Smooth muscle cell (in vitro differentiated cells): ENCODE measurements at regions not wholly inside any gene's neighbourhood (a gene's known extent, or its start where the extent isn't known, plus 50 kb on each side); places are given as distances from the start of the nearest gene placed in this dataset.

Source experiments
- DNase-seq: peaks from one replicate; lab custom pipeline; 2025; ENCODE audit not compliant: unreplicated experiment; lab: John Stamatoyannopoulos, UW
- H2AFZ ChIP-seq: fragments of 200-600 bp; sonication (generic); 2 replicates; pipeline ENCODE4 v1.6.0; 2016; ENCODE audit warnings: antibody characterized with exemption, low read depth, mild to moderate bottlenecking
- H3F3A ChIP-seq: fragments of 200-600 bp; sonication (generic); 2 replicates; pipeline ENCODE4 v1.6.0; 2017; ENCODE audit warnings: antibody characterized with exemption, low read depth
- H3K27ac ChIP-seq: fragments of 200-600 bp; sonication (generic); 2 replicates; pipeline ENCODE4 v1.5.1; 2016; ENCODE audit warnings: low read depth, mild to moderate bottlenecking
- H3K27me3 ChIP-seq: fragments of 200-600 bp; sonication (generic); 2 replicates; pipeline ENCODE4 v1.6.1; 2016; ENCODE audit warnings: low read depth, mild to moderate bottlenecking
- H3K36me3 ChIP-seq: fragments of 200-600 bp; sonication (generic); 2 replicates; pipeline ENCODE4 v1.5.1; 2016; ENCODE audit warnings: low read depth
- H3K4me1 ChIP-seq: fragments of 200-600 bp; sonication (generic); 2 replicates; pipeline ENCODE4 v1.5.1; 2016; ENCODE audit warnings: low read depth
- H3K4me2 ChIP-seq: fragments of 200-600 bp; sonication (generic); 2 replicates; pipeline ENCODE4 v1.6.0; 2016; ENCODE audit warnings: mild to moderate bottlenecking
- H3K4me3 ChIP-seq: fragments of 200-600 bp; sonication (generic); 2 replicates; pipeline ENCODE4 v1.5.1; 2016; ENCODE audit warnings: mild to moderate bottlenecking
- H3K79me2 ChIP-seq: fragments of 200-600 bp; sonication (generic); 2 replicates; pipeline ENCODE4 v1.6.0; 2016; ENCODE audit warnings: low read depth, mild to moderate bottlenecking
- H3K9ac ChIP-seq: fragments of 200-600 bp; sonication (generic); 2 replicates; pipeline ENCODE4 v1.6.0; 2016; ENCODE audit warnings: low read depth
- H3K9me3 ChIP-seq: fragments of 200-600 bp; sonication (generic); replicated peaks from 2 replicates; pipeline ENCODE4 v1.5.1; 2016; ENCODE audit warnings: low read depth
- H4K20me1 ChIP-seq: fragments of 200-600 bp; sonication (generic); 2 replicates; pipeline ENCODE4 v1.6.0; 2016; ENCODE audit warnings: low read depth
- CTCF ChIP-seq: fragments of 200-600 bp; sonication (generic); IDR thresholded peaks from 2 replicates; pipeline ENCODE4 v1.5.1; 2017; ENCODE audit warnings: borderline replicate concordance, mild to moderate bottlenecking, antibody characterized with exemption; ENCODE audit not compliant: insufficient read depth, poor library complexity, severe bottlenecking
- WGBS: methylation state at CpG from one replicate; pipeline ENCODE4 v1.1.7; 2016; ENCODE audit warnings: low lambda C conversion rate; 5-methylcytosine and 5-hydroxymethylcytosine counted together

GRCh38 chr11:119924017-119924416 is 195.0 kb upstream of the NECTIN1 start:
- no peak overlapping the region for H3K4me3 ChIP-seq
- no peak overlapping the region for H2AFZ ChIP-seq
- no peak for TF ChIP-seq CTCF
- H3K9me3 ChIP-seq: no peaks in the 10 kb centered on the region
- no peak overlapping the region for H3K9ac ChIP-seq
- H3K36me3 ChIP-seq: no peaks in the 10 kb centered on the region
- WGBS: 91% methylated on average over 5 of the region's 5 CpGs
- H4K20me1 ChIP-seq: no peaks in the 10 kb centered on the region
- H3K4me2 ChIP-seq: no peak overlapping the region
- H3F3A ChIP-seq: no peaks in the 10 kb centered on the region
- H3K4me1 ChIP-seq: no peaks in the 10 kb centered on the region
- DNase-seq: no peak
- H3K27ac ChIP-seq: no peak overlapping the region
- H3K79me2 ChIP-seq: no peaks in the 10 kb centered on the region
- H3K27me3 ChIP-seq: peaks cover 21% of the 10 kb centered on the region

DNA sequence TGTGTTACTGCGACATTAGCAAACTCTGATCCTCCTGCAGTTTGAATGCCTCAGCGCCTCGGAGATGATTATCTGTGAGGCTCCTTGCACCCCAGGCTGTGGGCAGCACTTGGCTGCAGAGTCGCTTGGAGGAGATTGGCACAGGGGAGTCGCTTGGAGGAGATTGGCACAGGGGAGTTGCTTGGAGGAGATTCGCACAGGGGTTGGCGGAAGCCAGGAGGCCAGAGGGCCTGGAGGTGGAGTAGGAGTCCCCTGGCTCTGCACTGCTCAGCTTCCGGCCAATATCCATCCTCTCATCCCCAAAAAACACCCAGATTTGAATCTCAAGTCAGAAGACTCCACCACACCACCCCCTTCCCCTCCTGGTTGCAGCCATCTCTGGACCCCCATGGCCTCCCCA is 192.6 kb upstream of the NECTIN1 start:
- Histone ChIP-seq H3K27me3 (peaks cover 25% of the 10 kb centered on the region), H3K4me1 (no peaks in the 10 kb centered on the region), H3K79me2 (no peaks in the 10 kb centered on the region), H3K4me2 (no peak overlapping the region), H3K9ac (no peak overlapping the region), H3K36me3 (no peaks in the 10 kb centered on the region), H3K9me3 (no peaks in the 10 kb centered on the region), H4K20me1 (no peaks in the 10 kb centered on the region), H2AFZ (no peak overlapping the region), H3F3A (no peaks in the 10 kb centered on the region), H3K4me3 (no peak overlapping the region), H3K27ac (no peak overlapping the region)
- no peak for DNase-seq
- no peak for TF ChIP-seq CTCF
- WGBS: 90% methylated on average over 8 of the region's 8 CpGs

DNA sequence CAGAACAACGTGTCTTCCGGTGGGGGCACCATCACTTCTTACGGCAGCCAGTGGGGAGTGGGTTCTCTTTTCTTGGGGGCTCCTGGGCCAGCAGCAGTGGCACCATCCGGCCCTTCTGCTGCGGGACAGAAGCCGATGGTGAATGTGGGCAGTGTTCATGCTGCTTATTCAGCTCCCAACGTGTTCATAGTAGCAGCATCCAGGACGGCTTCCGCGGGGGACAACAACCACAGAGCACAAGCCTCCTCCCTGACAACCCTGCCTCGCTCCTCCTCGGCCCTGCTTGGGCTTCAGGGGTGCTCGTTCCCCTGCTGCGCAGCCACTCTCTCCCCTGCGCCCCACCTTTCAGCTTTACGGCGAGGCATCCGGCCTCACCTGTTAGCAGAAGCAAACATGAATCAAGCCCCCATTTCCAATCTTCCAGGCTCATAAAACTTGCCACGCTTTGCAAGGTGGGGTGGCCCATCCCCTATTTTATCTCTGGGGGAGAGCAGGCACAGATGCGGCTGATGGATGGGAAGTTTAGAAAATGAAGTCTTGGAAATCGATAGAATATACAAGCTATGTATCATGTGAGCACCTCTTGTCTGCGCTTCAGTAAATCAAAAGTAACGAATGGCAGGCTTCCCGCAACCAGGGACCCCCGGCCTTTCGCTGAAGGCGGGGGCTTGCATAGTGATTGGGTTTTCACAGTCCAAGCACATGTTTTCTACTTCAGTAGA is 191.8 kb upstream of the NECTIN1 start:
- Histone ChIP-seq H4K20me1 (no peaks in the 10 kb centered on the region), H3K9ac (no peak overlapping the region), H3K27me3 (peaks cover 25% of the 10 kb centered on the region), H3K36me3 (no peaks in the 10 kb centered on the region), H3K79me2 (no peaks in the 10 kb centered on the region), H3K4me2 (no peak overlapping the region), H3K4me3 (no peak overlapping the region), H3K9me3 (no peaks in the 10 kb centered on the region), H3K4me1 (no peaks in the 10 kb centered on the region), H3K27ac (no peak overlapping the region), H3F3A (no peaks in the 10 kb centered on the region), H2AFZ (no peak overlapping the region)
- 96% methylated on average over 24 of the region's 27 CpGs for WGBS
- DNase-seq: no peak
- no peak for TF ChIP-seq CTCF

- 91% methylated on average over 6 of the region's 6 CpGs for WGBS
- no peak overlapping the region for H3K4me2 ChIP-seq
- no peak overlapping the region for H3K9ac ChIP-seq
- DNase-seq: no peak
- H3K27ac ChIP-seq: no peak overlapping the region
- no peak for TF ChIP-seq CTCF
- H3K9me3 ChIP-seq: no peaks in the 10 kb centered on the region
- H4K20me1 ChIP-seq: no peaks in the 10 kb centered on the region
- no peaks in the 10 kb centered on the region for H3K36me3 ChIP-seq
- H3F3A ChIP-seq: no peaks in the 10 kb centered on the region
- no peak overlapping the region for H3K4me3 ChIP-seq
- H2AFZ ChIP-seq: no peak overlapping the region
- H3K4me1 ChIP-seq: no peaks in the 10 kb centered on the region
- H3K27me3 ChIP-seq: peaks cover 21% of the 10 kb centered on the region
- no peaks in the 10 kb centered on the region for H3K79me2 ChIP-seq
Observed at GRCh38 chr11:119919656-119920055, 190.7 kb upstream of the NECTIN1 start.
